Ecto neural progenitor cell (in vitro differentiated cells): ENCODE measurements at regions not wholly inside any gene's neighbourhood (a gene's known extent, or its start where the extent isn't known, plus 50 kb on each side); places are given as distances from the start of the nearest gene placed in this dataset.

Experiments used
- DNase-seq: peaks from one replicate; pipeline ENCODE4 v3.0.0-alpha.2; 2018; ENCODE audit warnings: low spot score

DNA sequence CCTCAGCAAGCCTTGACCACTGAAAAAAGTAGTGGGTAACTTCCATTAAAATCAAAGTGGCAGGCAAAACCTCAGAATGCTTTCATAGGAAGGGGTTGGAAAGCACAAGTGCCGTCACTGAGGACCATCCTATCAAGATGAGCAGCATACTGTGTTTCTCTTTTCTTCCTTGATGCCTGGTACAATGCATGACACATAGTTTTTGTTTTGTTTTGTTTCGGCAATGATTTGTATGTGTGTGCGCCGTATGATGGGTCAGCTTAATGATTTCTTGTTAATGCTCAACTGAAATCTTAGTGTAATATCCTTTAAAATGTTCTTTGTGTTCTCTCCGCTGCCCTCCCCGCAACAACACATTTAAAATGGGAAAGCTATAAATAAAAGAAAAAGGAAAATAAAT, 476.4 kb upstream of the KCNMB2 start:
- DNase-seq = no peak

DNA sequence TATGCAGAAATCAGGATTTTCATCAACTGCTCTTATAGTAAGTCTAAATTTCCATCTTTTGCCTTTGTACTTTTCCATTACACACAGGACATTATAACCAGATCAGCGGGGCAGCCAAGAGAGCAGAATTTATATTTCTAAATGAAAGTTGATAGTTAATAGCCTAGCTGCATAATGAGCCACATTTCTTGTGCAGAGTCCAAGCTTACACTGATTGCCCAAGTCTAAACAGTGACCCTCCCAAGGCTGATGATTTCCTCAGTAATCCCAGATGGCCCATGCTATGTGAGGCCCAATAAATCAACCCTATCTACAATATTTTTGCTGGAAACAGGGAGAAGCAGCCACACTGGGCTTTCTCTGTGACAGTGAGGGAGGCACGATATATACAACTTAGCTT, 475.8 kb upstream of the KCNMB2 start:
- no peak for DNase-seq

- DNase-seq = no peak
Measured at GRCh38 chr3:178062126-178062525, 474.1 kb upstream of the KCNMB2 start.

DNA sequence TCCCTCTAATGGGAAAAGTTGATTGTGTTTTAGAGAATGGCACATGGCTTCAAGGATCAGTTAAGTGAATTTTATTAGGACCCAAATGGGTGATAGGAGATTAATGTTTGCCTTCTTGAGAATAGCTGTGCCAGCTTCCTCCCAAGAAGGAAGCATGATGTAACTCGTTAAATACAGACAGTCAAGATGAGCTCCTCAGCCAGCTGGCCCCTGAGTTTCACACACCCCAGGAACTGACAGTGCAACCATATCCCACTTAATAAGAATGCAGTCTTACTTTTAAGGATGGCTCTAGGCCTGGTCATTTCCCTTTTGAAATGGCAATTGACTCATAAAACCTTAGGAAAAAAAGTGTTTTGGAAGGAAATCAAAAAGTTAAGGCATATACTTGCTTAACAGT, 472.8 kb upstream of the KCNMB2 start:
- DNase-seq = no peak

GRCh38 chr3:178067721-178068120, 468.5 kb upstream of the KCNMB2 start:
- no peak for DNase-seq

DNA sequence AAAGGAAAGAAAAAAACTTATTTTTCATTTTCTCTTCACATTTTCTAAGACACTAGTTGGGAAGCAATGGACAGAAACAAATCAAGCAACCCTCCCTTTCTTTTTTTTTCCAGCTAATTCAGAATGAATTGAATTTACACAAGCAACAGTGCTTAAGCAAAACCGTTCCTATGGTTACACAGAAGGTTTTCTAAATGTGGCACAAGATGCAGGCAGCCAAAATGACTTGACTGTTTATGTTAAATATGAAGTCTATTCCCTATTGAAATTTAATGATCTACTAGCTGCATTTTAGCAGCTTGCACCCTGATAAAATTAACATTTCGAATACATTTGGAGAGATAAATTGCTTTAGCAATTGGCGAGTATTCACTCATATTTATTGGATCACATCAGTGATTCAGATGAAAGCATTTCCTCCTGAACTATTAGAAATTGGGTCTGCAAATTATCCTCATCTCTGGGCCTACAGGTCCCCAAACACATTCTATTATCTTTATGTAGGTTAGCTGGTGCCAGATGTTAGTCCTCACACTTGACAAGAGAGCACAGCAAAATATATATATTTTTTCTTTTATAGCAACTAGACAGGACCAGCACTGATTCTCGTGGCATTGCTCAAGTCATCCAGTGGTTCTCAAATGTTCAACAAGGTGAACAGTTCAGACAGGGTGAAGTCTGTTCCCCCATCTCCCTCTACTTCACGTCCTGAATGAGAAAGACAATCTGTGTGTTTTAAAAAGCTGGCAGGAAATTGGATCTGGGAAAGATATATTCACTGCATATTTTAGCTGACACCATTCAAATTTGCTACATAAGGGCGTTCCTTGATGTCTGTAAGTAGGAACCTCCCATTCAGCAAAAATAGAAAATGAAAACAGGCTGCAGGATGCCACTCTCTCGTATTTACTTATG, 463.6 kb upstream of the KCNMB2 start:
- DNase-seq = no peak

DNA sequence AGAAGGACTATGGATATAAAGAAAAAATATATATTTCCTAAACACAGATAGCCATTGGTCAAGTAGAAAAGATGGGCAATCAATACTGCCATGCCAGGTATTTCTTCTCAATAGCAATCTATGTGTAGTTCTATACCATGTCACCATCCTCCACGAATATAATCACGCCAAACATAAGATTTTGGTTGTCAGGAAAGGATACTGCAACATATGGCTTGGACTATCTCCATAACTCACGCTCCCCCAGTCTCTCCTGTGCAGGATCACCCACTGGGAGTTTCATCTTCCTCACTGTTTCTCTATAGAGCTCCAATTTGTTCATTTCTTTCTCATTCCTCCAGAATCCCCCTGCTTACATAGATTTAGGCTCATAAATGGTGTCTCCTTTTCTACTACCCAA, 462.9 kb upstream of the KCNMB2 start:
- no peak for DNase-seq

- no peak for DNase-seq
Measured at GRCh38 chr3:178075344-178075743, 460.9 kb upstream of the KCNMB2 start.

GRCh38 chr3:178078953-178079352, 457.3 kb upstream of the KCNMB2 start:
- no peak for DNase-seq

DNA sequence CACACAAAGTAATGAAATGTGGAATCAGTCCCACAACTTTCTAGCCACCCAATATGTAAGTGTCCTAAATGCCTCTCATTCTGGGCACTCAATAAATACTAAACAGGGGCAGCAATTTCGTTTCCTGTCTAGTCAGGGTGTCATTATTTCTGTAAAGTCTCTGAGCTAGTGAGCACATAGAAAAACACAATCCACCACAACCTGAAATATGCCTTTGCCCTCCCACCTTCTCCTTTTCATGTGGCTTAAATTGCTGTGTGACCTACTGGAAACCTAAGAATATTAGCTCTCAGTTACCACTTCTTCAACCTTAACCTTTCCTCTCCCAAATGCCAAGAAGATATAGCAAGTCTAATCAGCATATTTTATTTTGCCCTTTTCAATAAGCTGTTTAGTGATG, 456.3 kb upstream of the KCNMB2 start:
- no peak for DNase-seq

DNA sequence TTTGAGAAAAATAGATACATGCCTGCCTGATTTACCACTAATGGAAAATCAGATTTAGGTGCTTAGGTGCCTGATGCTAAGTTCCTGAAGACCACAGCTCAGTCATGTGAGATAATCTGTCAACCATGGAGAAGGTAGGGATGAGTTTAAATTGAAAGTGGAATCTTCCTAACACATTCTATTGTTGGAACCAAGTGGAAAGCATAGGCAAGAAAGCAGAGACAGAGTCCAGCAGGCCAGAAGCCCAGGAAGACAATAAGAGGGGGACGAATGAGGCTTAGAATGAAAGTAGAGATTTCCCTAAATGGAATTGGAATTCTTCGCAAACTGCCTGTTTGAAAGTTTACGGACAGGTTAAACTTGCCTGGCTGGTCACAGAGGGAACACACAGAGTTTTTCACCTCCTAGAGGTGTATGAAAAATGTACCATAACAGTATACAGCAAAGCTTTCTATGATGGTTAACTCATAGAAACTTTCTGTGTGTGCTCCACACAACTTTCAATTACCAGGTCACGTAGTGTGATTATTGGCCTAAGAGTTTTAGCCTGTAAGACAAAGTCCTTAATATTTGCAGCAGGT, 453.8 kb upstream of the KCNMB2 start:
- DNase-seq = no peak

GRCh38 chr3:178083906-178084866, 452.1 kb upstream of the KCNMB2 start:
- DNase-seq = no peak

DNA sequence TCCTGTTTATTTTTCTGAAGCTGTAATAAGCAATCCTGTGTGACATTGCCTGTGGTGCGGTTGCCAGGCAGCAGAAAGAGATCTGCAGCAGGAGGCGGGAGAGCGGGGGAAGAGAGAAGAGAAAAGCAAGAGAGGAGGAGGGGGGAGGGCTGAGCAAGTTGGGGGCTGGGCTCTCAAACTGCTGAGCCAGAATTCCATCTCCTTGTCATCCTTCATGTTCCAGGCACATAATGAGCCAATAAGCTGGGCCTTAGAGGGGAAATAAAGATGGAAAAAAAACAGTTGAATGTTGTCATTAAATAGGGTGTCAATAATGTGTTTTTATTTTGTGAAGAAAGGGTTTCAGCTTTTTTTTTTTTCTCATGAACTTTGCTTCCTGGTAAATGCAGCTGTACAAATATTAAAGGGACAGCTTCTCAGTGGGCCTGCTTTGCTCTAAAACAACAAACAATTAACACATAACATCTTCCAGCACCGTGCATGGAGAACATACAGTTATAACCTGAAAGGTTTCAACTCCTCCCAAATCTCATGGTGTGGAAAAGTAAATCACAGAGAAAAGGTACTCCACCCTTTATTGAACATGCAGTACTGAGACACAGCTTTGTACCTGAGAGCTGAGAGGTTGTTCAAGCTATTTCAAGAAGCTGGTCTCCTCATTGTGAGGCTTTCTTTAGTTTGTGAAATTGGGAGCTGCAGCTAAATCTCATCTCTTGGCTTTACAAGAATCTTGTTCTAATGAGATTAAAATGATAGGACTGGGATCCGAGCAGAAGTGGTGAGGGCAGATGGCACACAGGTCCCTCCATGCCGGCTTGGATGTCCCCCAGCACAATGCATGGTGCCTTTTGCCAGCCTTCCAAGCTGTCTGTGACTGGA, 451.1 kb upstream of the KCNMB2 start:
- DNase-seq = peak; percentile 81

DNA sequence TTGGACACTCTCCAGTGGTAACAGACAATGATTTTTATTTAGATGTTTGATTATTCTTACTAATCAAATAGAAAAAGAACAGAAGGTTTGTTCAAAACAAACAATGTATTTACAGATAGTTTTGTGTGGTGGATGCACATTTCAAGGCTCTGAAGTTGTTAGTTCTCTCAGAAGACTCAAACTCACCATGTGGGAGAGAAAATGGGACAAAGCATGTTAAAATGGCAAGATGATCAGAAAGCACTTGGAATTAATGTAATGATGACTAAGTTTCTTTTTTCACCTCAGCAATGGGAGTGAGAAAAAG, 450.5 kb upstream of the KCNMB2 start:
- no peak for DNase-seq

DNA sequence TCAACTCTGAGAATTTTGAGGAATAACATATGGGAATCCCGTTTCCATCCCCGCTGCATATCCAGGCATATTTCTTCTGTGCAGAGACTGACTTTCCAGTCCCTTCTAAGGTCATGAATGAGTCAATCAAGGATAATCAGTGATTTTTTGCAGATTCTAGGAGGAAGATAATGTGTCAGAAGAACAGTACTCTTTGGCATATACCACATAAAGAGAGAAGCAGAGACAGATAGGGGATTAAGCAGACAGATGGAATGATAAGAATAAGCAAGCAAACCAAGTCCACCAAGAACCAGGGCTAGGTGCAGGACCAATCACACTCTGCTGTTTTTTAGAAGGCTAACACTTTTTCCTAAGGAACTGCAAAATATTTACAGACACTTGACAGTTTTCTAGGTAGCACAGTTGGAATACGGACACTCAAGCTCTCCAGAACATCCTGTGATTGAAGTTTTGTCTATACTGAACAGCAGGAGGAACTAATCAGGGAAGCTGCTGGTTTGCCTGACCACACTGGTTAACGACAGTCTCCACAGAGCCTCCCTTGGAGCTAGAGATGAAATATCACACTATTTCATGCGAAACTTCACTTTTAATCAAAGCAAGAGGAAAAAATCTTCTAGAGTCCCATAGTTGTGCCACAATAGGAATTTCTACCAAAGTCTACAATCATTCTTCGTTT, 450.0 kb upstream of the KCNMB2 start:
- no peak for DNase-seq

- no peak for DNase-seq
Measured at GRCh38 chr3:178087376-178087775, 448.9 kb upstream of the KCNMB2 start.

DNA sequence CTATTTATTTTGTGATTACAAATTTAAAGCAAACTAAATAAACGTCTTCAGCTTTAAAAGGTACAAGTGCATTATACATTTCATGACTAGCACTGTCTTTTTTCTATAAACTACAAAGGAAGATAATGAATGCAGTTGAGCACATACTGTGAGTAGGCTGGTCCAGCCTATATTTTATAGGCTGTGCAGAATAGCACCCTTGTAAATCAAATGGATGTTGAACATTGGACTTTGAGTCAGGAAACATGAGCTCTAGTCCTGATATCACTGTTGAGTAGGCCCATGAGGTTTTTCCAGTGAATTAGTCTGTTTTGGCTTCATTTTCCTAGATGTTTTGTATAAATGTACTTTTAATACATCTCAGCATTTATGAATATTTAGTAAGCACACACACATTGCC, 447.3 kb upstream of the KCNMB2 start:
- no peak for DNase-seq

DNA sequence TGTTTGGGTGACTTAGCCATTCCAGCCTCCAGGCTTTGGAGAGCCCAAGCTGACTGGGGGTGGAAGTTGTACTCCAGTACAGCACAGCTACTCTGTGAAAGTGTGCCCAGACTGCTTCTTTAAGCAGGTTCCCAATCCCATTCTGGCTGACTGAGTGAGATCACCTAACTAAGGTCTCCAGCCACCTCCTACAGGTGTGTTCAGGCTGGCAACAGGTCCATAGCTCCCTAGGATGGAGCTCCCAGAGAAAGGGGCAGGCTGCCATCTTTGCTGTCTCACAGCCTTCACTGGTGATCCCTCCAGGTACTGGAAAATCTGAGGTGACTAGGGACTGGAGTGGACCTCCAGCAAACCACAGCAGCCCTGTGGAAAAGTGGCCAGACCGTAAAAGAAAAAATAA, 445.3 kb upstream of the KCNMB2 start:
- no peak for DNase-seq

- DNase-seq = no peak
Measured at GRCh38 chr3:178095522-178095921, 440.7 kb upstream of the KCNMB2 start.

DNA sequence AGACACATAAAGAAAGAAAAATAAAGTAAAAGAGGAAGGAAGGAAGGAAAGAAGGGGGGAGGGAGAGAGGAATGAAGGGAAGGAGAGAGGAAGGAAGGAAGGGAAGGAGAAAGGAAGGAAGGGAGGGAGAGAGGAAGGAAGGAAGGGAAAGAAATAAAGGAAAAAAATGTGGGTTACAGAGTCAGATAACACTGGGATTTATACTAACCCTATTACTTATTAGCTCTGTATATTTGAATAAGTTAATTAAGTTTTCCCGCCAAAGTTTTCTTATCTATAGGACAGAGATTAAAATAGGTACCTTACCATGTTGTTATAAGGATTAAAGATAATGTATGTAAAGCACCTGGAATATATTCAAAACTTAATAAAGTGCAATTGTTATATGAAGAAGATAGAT, 439.3 kb upstream of the KCNMB2 start:
- no peak for DNase-seq

- DNase-seq = no peak
Measured at GRCh38 chr3:178097576-178097975, 438.7 kb upstream of the KCNMB2 start.
